ENCODE measurements at regions not wholly inside any gene's neighbourhood (a gene's known extent, or its start where the extent isn't known, plus 50 kb on each side); places are given as distances from the start of the nearest gene placed in this dataset.
"Not testable (repeated sequence)": the region's sequence is repeated elsewhere in the genome, so short reads cannot be mapped to it uniquely, and the experiment has no call there.

DNA sequence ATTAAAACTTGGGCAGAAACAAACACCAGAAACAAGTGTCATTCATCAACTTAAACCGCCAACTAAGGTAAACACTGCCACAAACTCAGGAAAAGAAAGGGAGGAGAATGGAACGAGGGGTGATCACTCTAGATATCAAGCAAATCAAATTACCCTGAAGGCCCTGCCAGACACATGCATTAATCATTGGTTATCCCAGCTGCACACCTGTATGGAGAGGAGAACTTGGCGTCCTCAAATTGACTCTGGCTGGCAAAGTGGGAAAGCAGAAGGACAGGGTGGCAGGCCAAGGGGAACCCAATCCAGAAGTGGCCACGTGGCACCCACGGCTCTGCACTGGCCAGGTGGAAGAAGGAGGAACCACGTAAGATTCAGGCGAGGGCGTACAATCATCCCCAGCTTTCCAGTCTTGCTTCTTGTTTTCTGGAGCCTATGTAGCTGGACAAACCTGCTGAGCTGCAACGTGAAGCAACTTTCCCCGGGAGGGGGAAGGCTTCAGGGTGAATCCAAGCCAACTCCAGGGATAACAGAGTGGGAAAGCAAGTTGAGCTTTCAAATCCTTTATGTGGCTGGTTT is 156.2 kb upstream of the JARID2 start:
- DNase-seq, result no peak

DNA sequence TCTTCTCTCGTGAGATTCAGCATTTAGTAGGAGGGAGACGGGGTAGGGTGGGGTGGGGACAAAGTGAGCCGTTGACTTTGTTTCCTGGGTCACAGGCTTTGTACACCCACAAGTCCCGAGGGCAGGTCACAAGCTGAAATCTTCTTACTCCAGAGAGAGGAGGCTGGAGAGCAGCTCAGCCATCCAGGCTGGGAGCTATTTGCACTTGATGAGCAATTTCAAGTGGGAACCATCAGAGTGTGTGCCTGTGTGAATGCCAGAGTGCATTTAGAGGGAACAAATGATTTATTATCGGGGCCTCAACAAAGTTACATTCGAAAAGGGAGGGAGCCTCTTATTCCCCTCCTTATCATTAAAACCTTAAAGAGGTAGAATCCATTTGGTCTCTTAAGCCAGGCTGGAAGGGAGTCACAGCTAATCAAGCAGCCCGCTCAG is 155.7 kb upstream of the JARID2 start:
- DNase-seq, result no peak

- no peak for DNase-seq
Measured at GRCh38 chr6:15090745-15091384, 155.0 kb upstream of the JARID2 start.

GRCh38 chr6:15096894-15097837 is 148.7 kb upstream of the JARID2 start:
- DNase-seq, result no peak

DNA sequence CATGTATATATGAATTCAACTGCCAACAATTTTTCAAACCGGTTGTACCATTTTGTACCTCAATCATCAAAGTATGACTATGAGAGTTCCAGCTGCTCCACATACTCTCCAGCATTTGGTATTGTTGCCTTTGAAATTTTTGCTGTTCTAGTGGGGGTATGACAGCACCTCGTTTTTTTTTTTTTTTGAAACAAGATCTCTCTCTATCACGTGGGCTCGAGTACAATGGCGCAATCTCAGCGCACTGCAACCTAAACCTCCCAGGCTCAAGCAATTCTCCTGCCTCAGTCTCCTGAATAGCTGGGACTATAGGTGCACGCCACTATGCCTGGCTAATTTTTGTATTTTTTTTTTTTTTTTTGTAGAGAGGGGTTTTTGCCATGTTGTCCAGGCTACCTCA is 144.7 kb upstream of the JARID2 start:
- no peak for DNase-seq

GRCh38 chr6:15102241-15102640 is 143.6 kb upstream of the JARID2 start:
- DNase-seq, result no peak

DNA sequence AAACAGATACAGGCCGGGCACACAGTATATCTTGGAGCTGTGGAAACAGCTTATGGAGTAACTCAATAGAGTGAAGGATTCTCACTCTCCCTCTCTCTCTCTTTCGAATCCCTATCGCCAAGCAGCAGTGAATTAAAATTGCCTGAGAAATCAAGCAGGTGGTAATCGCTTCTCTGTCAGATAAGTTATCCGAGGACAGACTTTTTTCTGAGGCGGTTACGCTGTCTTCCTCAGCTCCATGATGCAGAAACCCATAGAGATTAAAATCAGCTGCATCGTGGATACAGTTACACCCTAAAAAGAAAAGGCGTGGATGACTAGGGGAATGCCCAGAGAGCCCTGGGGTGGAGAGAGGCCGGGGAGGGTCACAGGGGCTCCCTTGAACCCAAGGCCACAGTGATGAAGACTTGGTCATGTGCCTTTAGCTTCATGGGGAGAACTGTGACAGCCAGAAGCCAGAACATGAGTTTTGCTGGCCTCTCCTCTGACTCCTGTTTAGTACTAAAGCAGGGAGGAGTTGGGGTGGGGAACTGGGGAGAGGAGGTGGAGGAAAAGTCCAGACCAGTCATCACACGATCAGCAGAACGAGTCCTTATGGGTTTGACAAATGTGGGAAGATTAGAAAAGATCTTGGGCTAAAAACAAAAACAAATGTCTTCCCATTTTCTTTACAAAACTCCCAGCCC is 138.8 kb upstream of the JARID2 start:
- no peak for DNase-seq

DNA sequence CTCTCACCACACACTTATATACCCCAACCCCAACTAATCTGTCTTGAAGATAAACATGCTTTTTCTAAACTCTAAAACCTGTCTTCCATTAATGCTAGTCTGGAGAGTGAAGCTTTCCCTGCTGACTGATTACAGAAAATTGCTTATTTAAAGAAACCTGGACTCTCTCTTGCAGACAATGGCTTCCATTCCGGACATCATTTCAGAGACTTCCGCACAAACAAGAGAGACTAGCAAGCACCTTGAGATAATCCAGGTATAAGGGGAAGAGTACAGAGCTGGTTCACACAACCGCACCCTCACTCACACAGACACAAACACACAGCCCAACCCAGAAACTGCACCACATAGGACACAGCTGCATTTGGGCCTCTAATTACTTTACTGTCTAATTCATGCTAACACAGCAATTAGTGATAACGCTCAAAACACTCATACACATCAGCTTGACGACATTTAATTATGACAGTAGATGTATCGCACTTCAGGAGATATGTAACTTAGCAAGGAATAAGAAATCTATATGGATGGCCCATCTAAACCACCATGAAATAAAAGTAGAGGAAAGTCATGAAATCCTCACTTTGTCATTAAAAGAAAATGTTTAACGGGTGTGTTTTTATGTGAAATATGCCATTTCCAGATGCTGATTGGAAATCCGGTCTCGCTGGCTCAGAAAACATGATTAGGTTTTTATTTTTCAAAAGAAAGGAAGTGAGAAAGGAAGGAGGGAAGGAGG is 138.1 kb upstream of the JARID2 start:
- no peak for DNase-seq

GRCh38 chr6:15108383-15108715 is 137.5 kb upstream of the JARID2 start:
- no peak for DNase-seq

DNA sequence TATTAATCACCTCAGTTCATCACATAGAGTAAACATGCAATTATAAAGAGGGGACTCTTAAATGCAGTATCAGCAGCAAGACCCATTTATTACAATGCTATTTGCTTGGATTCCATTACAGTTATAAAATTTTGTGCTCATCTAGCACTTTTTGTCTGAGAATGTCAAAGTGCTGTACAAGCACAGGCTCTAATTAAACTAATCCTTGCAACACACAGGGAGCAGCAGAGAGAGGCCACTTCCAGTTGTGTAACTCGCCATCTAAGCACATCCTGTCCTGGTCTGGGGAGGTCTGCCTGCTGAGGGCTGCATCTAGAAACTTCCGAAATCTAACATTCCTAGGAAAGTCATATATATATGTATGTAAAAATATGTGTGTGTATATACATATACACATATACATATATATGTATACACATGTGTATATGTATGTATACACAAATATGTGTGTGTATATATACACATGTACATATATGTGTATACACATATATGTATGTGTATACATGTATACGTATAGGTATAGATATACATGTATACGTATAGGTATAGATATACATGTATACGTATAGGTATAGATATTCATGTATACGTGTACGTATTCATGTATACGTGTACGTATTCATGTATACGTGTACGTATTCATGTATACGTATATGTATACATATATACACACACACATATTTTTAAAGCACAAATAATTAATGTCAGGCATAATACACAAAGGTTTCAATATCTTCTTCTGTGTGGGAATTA is 136.4 kb upstream of the JARID2 start:
- no peak for DNase-seq

- no peak for DNase-seq
Measured at GRCh38 chr6:15110726-15111354, 135.0 kb upstream of the JARID2 start.

DNA sequence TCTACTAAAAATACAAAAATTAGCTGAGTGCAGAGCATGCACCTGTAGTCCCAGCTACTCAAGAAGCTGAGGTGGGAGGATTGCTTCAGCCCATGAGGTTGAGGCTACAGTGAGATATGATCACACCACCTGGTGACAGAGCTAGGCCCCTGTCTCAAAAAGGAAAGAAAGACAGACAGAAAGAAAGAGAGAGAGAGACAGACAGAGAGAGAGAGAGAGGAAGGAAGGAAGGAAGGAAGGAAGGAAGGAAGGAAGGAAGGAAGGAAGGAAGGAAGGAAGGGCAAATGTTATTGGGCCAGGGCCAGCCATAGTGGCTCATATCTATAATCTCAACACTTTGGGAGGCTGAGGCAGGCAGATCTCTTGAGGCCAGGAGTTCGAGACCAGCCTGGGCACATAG is 134.3 kb upstream of the JARID2 start:
- not testable (repeated sequence) for DNase-seq

- DNase-seq, result no peak
Measured at GRCh38 chr6:15113587-15113986, 132.3 kb upstream of the JARID2 start.

GRCh38 chr6:15114061-15114460 is 131.8 kb upstream of the JARID2 start:
- no peak for DNase-seq

DNA sequence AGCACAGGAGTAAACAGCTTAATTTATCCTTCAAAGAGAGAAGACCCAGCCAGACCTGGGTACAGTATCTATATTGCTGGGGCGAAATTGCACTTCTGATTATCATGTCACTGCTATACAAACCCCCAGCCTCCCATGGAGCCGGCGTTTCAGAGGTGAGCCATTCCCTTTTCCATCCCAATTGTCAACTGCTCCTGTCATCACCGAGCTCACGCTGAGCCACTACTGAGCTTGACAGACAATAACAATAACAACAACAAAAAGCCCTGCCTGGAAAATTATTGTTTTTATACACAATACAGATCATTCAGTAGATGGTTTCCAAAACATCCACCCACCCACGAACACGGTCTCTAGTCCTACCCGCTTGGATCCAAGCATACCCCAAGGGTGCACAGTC is 129.0 kb upstream of the JARID2 start:
- DNase-seq, result no peak

DNA sequence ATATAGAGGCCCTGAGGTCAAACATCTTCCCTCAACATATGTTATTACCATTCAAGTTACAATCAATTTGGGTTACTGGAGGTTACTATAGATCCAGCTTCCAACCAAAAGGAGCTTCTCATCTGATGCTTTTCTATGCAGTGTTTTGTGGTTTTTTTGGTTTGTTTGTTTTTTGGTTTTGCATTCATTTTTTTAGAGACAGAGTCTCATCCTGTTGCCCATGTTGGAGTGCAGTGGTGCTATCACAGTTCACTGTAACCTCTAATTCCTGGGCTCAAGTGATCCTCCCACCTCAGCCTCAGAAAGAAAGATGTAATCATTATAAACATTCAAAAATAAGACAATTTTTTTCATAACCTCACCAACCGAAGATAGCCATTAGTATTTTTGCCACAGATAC is 124.4 kb upstream of the JARID2 start:
- no peak for DNase-seq

DNA sequence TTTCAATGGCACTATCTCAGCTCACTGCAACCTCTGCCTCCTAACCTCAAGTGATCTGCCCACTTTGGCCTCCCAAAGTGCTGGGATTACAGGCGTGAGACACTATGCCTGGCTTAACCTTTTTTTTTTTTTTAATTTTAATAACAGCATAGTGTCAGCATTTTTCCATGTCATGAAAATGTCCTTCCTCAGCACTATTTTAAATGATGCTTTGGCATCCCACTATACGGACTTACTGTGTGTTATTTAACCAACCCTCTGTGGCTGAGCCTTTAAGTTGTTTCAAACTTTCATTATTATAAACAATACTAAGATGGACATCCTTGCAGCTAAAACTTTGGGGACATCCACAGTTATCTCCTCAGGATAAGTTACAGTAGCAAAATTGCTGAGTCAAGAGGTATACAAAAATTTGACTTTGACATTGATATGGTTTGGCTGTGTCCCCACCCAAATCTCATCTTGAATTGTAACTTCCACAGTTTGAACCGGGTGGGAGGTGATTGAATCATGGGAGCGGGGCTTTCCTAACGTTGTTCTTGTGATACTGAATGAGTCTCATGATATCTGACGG is 123.8 kb upstream of the JARID2 start:
- DNase-seq, result no peak

DNA sequence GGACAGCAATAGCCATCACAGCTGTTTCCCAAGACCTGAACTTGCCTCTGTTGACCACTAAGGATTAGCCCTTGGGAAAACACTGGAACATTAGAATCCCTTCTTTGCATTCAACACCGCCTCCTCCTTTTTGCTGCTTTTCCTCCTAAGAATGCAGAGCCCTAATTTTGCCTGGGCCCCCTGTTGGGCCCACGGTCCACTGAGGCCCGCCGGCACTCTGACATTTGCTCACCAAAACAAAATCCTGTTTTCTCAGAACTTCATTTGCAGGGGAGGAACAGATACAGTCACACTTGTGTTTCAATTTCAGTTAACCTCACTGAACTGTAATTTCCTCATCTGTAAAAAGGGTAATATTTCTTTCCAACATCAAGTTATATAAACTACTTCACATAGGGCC is 116.0 kb upstream of the JARID2 start:
- DNase-seq, result no peak

- DNase-seq, result no peak
Measured at GRCh38 chr6:15131234-15131633, 114.6 kb upstream of the JARID2 start.

- no peak for DNase-seq
Measured at GRCh38 chr6:15131651-15132061, 114.2 kb upstream of the JARID2 start.

DNA sequence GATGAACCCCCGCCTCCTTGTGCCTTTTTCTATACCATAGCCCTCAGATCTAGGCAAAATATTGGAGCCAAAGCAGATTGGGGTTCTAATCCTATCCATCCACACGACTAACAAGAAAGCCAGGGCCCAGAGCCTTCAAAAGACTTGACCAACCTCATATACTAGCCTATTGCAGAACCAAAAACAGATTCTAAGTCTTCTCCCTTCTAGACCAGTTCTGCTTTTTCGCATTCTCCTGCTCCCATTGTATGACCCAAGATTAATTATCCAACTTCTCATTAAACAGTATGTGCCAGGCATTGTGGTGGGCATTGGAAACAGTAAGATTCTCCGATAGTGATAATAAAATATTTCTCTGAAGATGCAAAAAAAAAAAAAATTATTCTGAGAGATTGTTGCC is 113.7 kb upstream of the JARID2 start:
- no peak for DNase-seq
